ENCODE measurements at regions not wholly inside any gene's neighbourhood (a gene's known extent, or its start where the extent isn't known, plus 50 kb on each side); places are given as distances from the start of the nearest gene placed in this dataset.
"Not testable (repeated sequence)": the region's sequence is repeated elsewhere in the genome, so short reads cannot be mapped to it uniquely, and the experiment has no call there.

DNA sequence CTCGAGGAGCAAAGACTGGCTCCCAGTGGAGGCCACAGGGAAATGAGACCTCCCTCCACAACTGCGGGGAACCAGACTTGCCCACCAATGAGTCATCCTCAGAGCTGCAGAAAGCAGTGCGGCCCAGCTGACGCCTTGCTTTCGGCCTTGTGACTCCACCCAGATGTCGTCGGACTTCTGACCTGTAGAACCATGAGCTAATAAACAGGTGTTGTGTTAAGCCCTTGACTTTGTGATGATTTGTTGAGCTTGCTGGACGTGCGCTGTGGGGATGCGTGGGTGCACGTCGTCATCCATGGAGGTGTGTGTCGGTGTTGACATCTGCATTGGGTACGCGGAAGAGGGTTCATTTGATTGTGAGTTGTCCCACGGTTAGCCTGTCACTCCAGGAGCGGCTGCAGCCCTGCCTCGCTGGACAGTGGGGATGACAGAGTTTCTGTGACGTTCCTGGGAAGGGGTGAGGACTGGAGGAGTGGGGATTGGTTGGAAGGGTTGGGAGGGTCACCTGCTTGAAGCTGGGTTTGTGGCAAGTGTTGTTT, 154.1 kb downstream of the SH3BP4 start:
- no peak for DNase-seq (ENCODE audit: low spot score)

DNA sequence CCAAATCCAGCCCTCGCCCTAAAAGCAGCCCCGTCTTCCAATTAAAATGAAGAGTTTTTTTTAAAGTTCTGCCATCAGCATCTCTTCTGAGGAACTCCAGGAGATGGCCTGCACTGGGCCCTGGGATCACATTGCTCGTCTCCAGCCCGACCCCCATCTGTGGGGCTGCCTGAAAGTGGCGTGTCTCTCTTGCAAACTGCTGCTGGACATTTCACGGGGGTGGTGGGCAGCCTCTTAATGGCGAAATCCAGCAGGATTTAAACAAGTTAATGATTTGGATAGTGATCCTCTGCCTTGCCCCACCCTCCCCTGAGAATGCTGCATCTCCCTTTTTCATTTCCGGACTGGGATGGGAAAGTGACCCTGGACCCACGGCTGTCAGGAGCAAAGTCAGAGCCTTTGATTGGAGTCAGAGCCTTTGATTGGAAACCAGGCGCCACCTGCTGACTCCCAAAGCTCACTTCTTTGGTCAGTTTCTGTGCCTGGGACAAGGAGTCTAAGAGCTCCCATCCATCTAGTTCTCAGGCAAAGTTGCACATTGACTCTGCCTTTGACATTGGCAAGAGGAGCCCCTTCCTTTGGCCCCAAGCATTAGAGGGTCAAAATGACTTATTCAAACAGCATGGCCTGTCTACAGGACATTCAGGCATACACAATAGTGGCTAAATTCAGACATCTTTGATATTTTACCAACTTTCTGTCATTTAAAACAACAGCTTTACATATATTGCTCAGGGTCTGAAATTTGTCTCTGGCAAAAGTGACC, 155.2 kb downstream of the SH3BP4 start:
- no peak for DNase-seq (ENCODE audit: low spot score)

DNA sequence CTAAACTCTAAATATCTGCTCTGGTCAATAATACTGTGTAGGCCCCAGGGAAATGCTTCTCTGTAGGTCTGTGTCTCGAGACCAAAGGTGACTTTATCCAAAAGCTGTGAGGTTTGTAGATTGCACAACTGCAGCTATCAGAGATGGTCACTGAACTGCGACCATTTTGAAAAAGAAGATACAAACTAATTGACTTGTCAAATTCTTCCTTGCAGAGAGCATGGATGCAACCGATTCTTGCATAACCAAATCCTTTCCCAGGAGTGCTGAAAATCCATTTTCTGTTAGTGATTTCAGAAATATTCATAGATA, 155.8 kb downstream of the SH3BP4 start:
- DNase-seq (ENCODE audit: low spot score): no peak

DNA sequence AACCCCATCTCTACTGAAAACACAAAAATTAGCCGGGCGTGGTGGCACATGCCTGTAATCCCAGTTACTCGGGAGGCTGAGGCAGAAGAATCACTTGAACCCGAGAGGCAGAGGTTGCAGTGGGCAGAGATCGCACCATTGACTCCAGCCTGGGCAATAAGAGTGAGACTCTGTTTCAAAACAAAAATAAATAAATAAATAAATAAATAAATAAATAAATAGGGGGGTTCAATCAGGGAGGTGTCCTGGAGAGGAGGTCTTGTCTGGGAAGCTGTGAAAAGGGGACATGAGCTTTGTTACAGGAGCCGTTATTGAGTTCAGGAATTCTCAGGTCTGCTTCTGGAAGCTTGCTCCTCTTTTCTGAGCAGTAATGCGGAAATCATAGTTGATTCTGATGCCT, 157.7 kb downstream of the SH3BP4 start:
- DNase-seq (ENCODE audit: low spot score): not testable (repeated sequence)

DNA sequence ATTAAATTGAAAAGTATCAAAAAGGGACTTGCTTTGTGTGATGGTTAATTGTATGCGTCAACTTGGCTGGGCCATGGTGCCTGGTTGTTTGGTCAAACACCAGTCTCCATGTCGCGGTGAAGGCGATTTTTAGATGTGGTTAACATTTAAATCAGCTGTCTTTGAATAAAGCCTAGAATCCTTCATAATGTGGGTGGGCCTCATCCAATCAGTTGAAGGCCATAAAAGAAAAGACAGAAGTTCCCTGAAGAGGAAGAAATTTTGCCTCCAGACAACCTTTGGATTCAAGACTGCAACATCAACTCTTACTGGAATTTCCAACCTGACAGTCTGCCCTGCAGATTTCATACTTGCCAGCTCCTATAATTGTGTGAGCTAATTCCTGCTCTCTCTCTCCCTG, 160.5 kb downstream of the SH3BP4 start:
- no peak for DNase-seq (ENCODE audit: low spot score)

DNA sequence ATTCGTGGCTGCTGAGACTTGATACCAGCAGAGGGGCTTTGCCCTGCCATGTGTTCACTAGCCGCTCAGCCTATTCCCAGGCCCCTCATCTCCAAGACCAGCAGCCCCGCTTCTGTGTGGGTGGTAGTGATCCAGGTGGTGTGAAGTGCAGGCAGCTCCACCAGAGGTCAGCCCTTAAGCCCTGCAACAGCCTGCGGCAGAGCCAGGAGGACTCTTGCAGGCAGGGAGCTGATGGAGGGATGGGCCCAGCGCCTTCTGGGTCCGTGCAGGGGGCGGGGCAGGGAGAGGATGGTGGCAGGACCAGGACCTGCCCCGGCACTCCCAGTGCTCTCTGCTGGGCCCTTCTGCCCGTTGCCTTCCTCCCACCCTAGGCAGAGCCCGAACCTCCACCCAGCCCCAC, 162.0 kb downstream of the SH3BP4 start:
- no peak for DNase-seq (ENCODE audit: low spot score)

DNA sequence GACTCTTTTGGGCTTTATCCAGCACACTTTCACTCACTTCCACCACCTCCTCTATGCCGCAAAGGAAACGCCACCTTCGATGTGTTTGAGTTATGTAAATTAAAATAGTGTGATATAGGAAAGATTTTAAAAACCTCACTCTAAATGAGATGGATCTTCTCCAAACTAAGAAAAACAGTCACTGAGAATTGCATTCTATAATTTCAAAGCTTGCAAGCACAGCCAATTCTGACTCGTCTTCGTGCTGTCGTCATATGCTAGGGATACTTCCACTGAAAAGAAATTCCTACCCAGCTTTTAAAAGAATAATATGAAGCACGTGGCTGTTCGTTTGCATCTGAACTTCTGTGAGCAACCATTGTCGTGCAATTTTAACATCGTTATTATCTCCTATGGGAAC, 162.5 kb downstream of the SH3BP4 start:
- DNase-seq (ENCODE audit: low spot score): no peak

DNA sequence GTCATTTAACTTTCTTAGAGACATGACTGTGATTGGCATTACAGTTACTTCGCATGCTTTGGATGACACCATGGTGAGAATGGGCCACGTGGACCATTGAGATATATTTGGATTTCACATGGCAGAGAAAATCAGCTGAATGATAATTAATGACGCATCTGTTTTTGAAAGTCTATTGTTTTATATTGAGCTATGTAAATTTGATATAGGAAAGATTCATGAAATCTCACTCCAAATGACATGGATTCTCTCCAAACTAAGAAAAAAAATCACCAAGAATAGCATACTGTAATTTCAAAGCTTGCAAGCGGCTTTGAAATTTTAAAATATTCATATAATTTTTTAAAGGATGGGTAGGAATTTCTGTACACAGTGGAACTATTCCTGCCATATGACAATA, 163.7 kb downstream of the SH3BP4 start:
- DNase-seq (ENCODE audit: low spot score): no peak

DNA sequence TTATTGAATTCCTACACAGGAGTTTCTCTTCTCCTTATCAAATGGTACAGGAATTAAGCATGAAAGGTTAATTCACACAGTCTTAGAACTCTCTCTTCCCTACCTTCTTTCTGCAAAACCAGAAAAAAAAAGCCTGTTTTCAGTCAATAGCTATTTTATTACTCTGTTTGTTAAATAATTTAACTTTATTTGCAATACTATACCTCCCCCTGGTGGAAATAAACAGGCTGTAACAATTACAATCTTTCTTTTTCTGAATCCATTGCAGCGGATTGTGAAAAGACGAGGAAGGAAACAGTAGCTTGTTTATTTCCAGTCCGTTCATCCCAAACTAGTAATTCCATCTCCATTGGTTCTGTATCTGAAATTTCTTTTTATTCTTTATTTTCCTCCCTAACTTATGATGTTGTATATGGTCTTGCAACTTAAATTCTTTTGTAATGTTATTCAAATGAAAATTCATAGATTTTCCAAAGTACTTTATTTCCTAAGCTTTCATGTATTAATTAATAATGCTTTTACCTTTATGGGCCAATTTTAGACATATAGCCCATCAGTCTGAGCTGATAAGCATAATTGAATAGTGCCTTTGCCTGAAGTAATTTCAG, 165.2 kb downstream of the SH3BP4 start:
- DNase-seq (ENCODE audit: low spot score): no peak

DNA sequence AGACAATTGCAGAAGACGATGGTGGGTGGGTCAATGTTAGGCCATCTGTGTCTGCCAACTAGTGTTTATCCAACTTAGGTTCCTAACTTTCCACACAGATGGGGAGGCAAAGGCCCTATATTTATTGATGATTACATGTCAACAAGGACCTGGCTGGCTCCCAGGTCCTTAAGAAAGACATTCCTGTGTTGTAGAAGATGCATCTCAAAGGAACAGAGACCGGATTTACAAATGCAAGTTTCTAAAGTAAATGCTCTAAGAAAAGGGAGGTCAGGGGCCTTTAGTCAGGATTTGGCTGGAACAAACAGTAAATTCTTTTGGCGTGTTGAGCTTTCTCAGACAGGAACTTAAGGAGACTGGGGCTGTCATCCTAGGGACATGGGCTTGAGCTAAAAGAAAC, 175.0 kb downstream of the SH3BP4 start:
- no peak for DNase-seq (ENCODE audit: low spot score)

DNA sequence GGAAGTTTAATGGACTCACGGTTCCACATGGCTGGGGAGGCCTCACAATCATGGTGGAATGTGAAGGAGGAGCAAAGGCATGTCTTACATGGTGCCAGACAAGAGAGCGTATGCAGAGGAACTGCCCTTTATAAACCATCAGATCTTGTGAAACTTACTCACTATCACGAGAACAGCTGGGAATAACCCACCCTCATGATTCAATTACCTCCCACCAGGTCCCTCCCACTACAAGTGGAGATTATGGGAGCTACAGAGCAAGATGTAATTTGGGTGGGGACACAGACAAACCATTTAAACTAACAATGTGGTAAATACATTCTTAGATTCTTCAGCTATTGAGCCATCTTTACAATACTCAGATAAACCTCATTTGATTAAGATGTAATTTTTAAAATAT, 176.1 kb downstream of the SH3BP4 start:
- DNase-seq (ENCODE audit: low spot score): no peak

DNA sequence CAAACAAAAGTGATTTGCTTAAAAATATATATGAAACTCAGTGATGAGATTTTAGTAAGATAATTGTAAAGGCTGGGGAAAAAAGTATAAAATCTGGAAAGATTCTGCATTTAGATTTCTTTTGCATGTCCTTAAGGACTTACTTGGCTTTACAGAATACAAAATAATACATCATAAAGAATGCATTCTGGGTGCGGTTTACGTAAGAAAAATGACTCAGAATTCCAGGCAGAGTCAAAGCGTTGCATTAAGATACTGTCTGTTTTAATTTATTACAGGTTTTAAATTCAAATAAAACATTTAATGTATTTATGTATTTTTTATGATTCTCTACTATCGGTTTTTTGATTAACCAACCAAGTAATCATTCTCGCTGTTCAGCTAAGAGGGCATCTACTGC, 178.0 kb downstream of the SH3BP4 start:
- DNase-seq (ENCODE audit: low spot score): no peak

DNA sequence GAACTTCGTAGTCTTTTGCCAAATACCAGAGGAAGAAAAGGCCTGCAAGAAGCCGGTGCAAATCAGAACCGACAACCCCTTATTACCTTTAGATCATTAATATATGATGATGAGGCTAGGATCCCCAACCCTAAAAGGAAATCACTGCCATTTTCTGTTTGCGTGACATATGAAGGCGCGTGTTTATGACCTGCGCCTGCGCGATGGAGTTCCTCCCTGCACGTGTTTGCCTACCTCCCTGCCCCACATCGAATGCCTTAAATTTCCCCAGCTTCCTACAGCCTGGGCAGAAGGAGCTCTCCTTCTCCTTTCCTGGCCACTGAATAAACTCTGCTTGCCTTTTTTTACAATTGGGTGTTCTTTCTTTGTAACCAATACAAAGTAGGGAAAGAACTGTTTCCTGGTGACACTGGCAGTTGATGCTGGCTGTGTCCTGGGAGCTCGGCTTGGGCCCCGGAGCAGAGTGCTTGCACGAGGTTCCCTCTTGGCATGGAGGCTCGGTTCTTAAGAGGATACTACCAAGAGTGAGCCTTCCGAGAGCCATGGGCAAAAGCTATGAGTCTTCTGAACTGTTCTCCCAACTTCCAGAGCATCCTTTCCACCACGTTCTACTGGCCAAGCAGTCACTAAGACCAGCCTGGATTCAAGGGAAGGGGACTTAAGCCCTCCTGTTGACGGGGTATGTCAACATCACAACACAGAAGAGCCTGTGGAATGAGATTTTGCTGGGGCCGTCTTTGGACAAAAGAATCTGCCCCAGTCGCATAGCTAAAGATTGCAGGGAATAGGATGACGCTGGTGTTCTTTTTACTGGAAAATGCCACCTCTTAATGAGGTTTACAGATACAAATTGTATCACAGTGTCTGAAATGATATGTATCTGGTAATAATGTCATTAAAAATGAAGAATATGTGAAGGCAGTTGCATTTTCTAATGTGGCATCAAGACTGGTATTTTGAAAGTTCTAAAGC, 179.8 kb downstream of the SH3BP4 start:
- DNase-seq (ENCODE audit: low spot score): no peak

DNA sequence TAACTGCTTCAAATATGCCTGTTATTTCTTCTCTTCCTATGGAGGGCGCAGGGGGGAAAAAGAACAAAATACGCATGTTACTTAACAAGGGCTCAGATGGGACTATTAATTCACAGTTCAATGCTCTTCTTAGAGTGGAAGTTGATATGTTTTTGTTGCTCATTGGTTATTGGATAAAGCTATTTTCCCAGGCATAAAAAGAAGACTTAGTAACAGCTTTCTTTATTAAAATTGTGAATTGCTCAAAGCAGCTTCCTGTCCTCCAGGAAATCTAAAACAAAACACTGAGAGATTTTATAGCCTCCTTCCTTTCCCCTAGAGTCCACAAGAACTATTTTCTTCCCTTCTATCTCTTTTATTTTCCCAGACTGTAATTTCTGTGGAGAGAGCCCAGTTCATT, 180.8 kb downstream of the SH3BP4 start:
- no peak for DNase-seq (ENCODE audit: low spot score)

DNA sequence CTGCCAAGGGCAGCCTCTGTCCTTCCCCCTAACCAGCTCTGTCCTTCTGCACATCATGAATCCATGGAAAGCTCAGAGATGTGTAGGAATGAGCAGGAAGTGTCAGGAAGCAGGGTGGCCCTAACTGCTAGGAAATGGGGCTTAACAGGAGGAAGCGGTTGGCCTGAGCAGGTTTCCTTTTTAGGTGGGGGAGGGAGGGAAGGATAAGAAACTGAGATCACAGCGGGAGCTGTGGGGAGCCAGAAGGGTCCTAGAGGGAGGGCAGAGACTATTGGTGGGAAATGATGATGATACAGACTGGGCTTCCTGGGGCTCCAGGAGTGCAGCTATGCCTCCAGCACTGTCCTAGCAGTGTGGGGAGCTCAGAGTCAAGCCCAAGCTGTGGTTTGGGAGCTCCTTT, 182.0 kb downstream of the SH3BP4 start:
- no peak for DNase-seq (ENCODE audit: low spot score)

DNA sequence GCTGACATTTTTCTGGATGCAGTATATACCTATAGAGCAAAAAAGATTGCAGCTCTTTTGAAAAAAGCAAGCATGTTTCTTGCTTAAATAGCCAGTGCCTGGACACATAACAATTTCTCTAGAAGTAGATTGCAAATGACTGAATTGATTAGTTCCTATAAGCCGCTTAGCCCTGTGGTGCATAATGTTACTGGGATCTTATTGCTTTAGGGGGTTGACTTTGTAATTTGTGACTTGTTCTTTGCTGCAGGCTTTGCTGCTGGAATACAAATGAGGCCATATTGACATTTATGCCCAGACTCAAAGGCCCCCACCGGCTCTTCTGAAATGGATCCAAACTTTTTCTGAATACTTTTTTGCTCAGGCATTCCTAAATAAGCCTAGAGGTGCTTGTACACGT, 182.6 kb downstream of the SH3BP4 start:
- DNase-seq (ENCODE audit: low spot score): no peak

DNA sequence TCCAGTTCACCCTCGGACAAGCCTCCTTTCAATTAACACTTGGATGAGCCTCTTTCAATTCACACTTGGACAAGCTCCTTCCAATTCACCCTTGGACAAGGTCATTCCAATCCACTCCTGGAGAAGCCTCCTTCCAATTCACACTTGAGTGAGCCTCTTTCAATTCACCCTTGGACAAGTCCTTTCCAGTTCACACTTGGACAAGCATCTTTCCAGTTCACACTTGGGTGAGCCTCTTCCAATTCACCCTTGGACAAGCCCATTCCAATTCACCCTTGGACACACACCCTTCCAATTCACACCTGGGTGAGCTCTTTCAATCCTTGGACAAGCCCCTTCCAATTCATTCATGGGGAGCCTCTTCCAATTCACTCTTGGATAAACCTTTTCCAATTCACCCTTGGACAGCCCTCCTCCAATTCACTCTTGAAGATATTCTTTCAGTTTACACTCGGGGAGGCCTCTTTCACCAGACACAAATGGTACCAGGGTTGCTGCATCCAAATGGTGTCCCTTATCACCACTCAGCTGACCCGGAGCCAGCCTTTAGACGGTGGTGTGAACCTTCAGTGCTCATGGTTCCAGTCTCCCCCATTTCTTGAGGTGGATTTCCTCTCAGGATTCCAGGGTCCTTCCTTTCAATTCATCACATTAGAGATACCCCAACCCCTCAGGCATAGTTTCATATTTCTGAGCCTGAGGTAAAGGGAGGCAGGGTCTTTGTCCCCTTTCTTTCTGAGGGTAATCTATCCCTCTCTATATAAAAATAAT, 183.6 kb downstream of the SH3BP4 start:
- no peak for DNase-seq (ENCODE audit: low spot score)

DNA sequence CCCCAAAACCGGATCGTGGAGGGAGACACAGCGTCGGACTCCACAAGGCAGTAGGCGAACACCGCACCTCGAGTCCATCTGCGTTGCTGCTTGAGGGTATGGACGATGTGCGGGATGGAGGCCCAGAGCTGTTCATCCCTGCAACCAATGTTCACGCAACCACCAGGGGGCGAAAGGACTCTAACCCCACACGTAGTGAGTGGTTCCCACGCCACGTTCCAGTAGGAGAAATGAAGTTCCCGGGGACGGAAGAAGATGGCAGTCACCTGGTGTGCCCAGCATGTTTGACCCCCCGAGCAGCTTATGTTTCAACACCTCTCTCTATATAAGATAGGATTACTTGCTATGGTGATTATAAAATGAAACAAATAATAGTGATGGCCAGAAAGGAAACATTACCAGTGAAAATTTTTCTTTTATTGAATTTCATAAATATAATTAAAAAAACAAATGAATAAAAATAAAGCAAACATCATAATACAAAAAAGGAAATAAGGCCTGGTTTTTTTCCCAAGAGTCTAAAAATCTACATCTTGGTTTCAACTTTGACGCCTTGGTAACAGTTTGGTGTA, 184.3 kb downstream of the SH3BP4 start:
- no peak for DNase-seq (ENCODE audit: low spot score)

DNA sequence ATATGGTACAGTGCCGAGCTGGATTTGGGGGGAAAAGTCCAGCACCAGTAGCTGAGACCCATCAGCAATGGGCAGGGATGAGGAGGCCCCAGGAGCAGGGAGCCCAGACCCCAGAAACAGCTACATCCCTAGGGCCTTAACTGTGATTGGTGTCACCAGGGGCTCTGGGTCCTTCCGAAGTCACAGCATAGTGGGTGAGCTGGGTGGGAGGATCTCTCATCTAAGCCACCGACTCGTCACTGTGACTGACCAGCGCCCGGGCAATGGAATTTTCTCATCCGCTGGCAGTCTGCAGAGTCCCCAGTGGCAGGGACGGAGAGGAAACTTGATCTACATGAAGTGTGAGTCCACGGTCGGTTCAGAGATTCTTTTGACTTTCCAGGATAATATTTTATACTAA, 186.5 kb downstream of the SH3BP4 start:
- no peak for DNase-seq (ENCODE audit: low spot score)

DNA sequence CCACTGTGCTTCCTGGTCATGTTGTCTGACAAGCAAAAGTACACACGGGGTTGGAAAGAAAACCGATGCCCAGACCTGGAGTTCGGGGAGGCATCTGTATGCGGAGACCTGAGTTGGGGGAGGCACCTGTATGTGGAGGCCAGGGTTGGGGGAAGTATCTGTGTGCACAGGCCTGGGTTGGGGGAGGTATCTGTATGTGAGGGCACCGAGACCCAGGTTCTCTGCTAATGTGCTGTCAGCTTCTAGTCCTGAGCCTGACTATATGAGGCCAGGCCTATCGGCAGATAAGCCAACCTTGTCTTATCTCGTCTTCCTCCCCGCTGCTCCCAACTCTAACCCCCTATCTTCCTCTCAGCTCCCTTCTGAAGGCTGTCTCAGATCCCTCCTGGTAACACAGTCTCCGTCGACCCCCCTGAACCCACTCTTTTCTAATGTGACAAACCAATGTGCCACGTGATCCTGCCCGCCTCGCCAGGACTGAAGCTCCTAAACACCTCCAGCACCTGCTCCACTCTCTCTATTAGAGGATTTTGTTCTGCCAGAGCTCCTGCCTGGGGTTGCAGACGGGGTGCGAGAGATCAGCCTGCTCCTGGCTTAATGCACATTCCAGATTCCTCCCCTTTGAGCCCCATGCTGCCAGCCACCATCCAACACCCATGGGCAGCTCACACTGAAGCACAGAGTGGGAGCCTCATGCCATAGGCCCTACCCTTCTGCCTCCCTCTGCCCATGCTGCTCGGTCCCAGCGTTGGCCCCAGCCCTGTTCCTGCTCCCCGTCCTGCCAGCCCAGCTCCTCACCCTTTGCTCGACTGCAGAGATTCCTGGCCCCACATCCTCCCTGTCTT, 188.4 kb downstream of the SH3BP4 start:
- DNase-seq (ENCODE audit: low spot score): no peak

DNA sequence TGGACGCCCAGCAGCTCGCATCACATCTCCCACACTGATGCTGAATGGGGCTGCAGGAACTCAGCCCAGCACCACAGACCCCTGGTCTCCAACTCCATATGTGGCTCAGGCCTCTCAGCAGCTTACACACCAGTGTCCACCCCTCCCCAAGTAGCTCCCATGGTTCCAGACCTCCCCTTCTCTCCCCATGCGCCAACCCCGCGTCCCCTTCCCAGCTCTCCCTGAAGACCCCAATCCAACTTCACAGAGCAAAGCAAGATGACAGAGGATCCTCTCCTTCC, 188.9 kb downstream of the SH3BP4 start:
- no peak for DNase-seq (ENCODE audit: low spot score)

Data from CD4-positive, alpha-beta T cell treated with Interleukin-6 at 100 ng/mL for 8 hours (primary cell).